PC-9 (cell line): ENCODE measurements at regions not wholly inside any gene's neighbourhood (a gene's known extent, or its start where the extent isn't known, plus 50 kb on each side); places are given as distances from the start of the nearest gene placed in this dataset.
"Not testable (repeated sequence)": the region's sequence is repeated elsewhere in the genome, so short reads cannot be mapped to it uniquely, and the experiment has no call there.

Experiments
- BruUV-seq: library from RNA; stranded (reverse); fragments of 400-500 nt; replicated peaks from 2 replicates; lab custom pipeline; 2021; lab: Mats Ljungman, UMichigan
- CTCF ChIA-PET: fragments of 300-600 bp; sonication (Branson Sonifier 250); formaldehyde crosslinking; loops from one replicate; lab custom pipeline; 2022; ENCODE audit warnings: antibody characterized with exemption; lab: Charles Lee
- POLR2A ChIA-PET: fragments of 300-600 bp; sonication (Branson Sonifier 250); formaldehyde crosslinking; loops from one replicate; lab custom pipeline; 2022; ENCODE audit warnings: antibody characterized with exemption; ENCODE audit not compliant: unreplicated experiment; lab: Charles Lee
- DNase-seq, 2 experiments: peaks; one replicate each; pipeline versions ENCODE4 v3.0.0 to v3.0.0-alpha.2; 2015 to 2022; ENCODE audit warnings: mixed read lengths in 1 of 2
- H2AFZ ChIP-seq: fragments of 200-600 bp; sonication (generic); 2 replicates; pipeline ENCODE4 v1.8.1; 2017; ENCODE audit warnings: antibody characterized with exemption
- H3F3A ChIP-seq: fragments of 200-600 bp; sonication (generic); 2 replicates; pipeline ENCODE4 v1.8.1; 2017; ENCODE audit warnings: antibody characterized with exemption, mild to moderate bottlenecking, low read depth; ENCODE audit not compliant: insufficient read depth
- H3K27ac ChIP-seq: fragments of 200-600 bp; sonication (generic); 2 replicates; pipeline ENCODE4 v1.6.1; 2016; ENCODE audit warnings: mixed run types
- H3K27me3 ChIP-seq: fragments of 200-600 bp; sonication (generic); 2 replicates; pipeline ENCODE4 v1.6.1; 2016; ENCODE audit warnings: low read depth, mixed run types; ENCODE audit not compliant: insufficient read depth
- H3K36me3 ChIP-seq: fragments of 200-600 bp; sonication (generic); 2 replicates; pipeline ENCODE4 v1.6.1; 2016; ENCODE audit warnings: low read depth, mixed run types
- H3K4me1 ChIP-seq: fragments of 200-600 bp; sonication (generic); replicated peaks from 2 replicates; pipeline ENCODE4 v1.6.1; 2016; ENCODE audit warnings: mixed run types; ENCODE audit not compliant: insufficient read depth
- H3K4me2 ChIP-seq: fragments of 200-600 bp; sonication (generic); 2 replicates; pipeline ENCODE4 v1.6.1; 2017; ENCODE audit warnings: mixed run types
- H3K4me3 ChIP-seq: fragments of 200-600 bp; sonication (generic); 2 replicates; pipeline ENCODE4 v1.6.1; 2016; ENCODE audit warnings: mixed run types
- H3K79me2 ChIP-seq: fragments of 200-600 bp; sonication (generic); 2 replicates; pipeline ENCODE4 v1.6.1; 2017; ENCODE audit warnings: low read depth, mixed run types
- H3K9me2 ChIP-seq: fragments of 200-600 bp; sonication (generic); 2 replicates; pipeline ENCODE4 v1.8.1; 2017; ENCODE audit warnings: mild to moderate bottlenecking; ENCODE audit not compliant: insufficient read depth
- H3K9me3 ChIP-seq: fragments of 200-600 bp; sonication (generic); 2 replicates; pipeline ENCODE4 v1.8.1; 2016; ENCODE audit warnings: low read depth; ENCODE audit not compliant: insufficient read depth
- H4K20me1 ChIP-seq: fragments of 200-600 bp; sonication (generic); 2 replicates; pipeline ENCODE4 v1.8.1; 2017; ENCODE audit not compliant: insufficient read depth
- CTCF ChIP-seq: fragments of 200-600 bp; sonication (generic); conservative IDR thresholded peaks from 2 replicates; pipeline ENCODE4 v1.6.1; 2017; ENCODE audit warnings: mixed run types, antibody characterized with exemption, mild to moderate bottlenecking, moderate library complexity
- EZH2 ChIP-seq: fragments of 200-600 bp; sonication (generic); IDR thresholded peaks from 2 replicates; pipeline ENCODE4 v1.8.0; 2017; ENCODE audit warnings: antibody characterized with exemption, low read depth
- intact Hi-C: fragments of 100-400 bp; cut with micrococcal nuclease; formaldehyde crosslinking; loops from one replicate; pipeline ENCODE4 v1.10.0; 2022; ENCODE audit not compliant: unreplicated experiment

GRCh38 chr21:16215663-16216183 lies 485.9 kb downstream of the USP25 start:
- H3K27me3 ChIP-seq = no peaks in the 10 kb centered on the region
- ChIA-PET CTCF (no interaction called here), POLR2A (no interaction called here)
- no peaks in the 10 kb centered on the region for H3K4me1 ChIP-seq
- H4K20me1 ChIP-seq = no peaks in the 10 kb centered on the region
- no peak overlapping the region for H3K4me2 ChIP-seq
- BruUV-seq = no TSS peak
- no peak overlapping the region for H2AFZ ChIP-seq
- TF ChIP-seq CTCF = no peak
- TF ChIP-seq EZH2 = no peak
- no peak overlapping the region for H3K4me3 ChIP-seq
- no peak for DNase-seq
- H3K79me2 ChIP-seq = no peaks in the 10 kb centered on the region
- H3F3A ChIP-seq = no peaks in the 10 kb centered on the region
- no peaks in the 10 kb centered on the region for H3K9me3 ChIP-seq
- H3K9me2 ChIP-seq = no peaks in the 10 kb centered on the region; the same call in 1 of the 2 replicates
- intact Hi-C loops = no loop called here
- H3K36me3 ChIP-seq = no peaks in the 10 kb centered on the region
- no peak overlapping the region for H3K27ac ChIP-seq

- Histone ChIP-seq H3K36me3 (no peaks in the 10 kb centered on the region), H3K27me3 (no peaks in the 10 kb centered on the region), H3F3A (no peaks in the 10 kb centered on the region), H4K20me1 (no peaks in the 10 kb centered on the region), H3K9me3 (no peaks in the 10 kb centered on the region), H3K4me1 (no peaks in the 10 kb centered on the region), H3K79me2 (no peaks in the 10 kb centered on the region), H3K27ac (no peak overlapping the region), H3K9me2 (no peaks in the 10 kb centered on the region; the same call in 1 of the 2 replicates), H3K4me3 (no peak overlapping the region), H2AFZ (no peak overlapping the region), H3K4me2 (no peak overlapping the region)
- ChIA-PET POLR2A (interaction anchor here (0.6 kb wide), 1 partner anchor 375 kb away, joined by 3 read pairs; no protein-coding TSS in a partner anchor), CTCF (no interaction called here)
- BruUV-seq = no TSS peak
- TF ChIP-seq EZH2 = no peak
- no peak for DNase-seq
- intact Hi-C loops = no loop called here
Measured at GRCh38 chr21:16216288-16216962, 486.6 kb downstream of the USP25 start.

- Histone ChIP-seq H3K36me3 (no peaks in the 10 kb centered on the region), H3K4me3 (no peak overlapping the region), H3F3A (no peaks in the 10 kb centered on the region), H3K79me2 (no peaks in the 10 kb centered on the region), H4K20me1 (no peaks in the 10 kb centered on the region), H3K9me3 (no peaks in the 10 kb centered on the region), H3K27me3 (no peaks in the 10 kb centered on the region), H3K4me1 (no peaks in the 10 kb centered on the region), H2AFZ (no peak overlapping the region), H3K9me2 (no peaks in the 10 kb centered on the region; the same call in 1 of the 2 replicates), H3K27ac (no peak overlapping the region), H3K4me2 (no peak overlapping the region)
- no peak for DNase-seq
- CTCF ChIA-PET = no interaction called here
- TF ChIP-seq EZH2 (no peak), CTCF (no peak)
- BruUV-seq = no TSS peak
- intact Hi-C loops = no loop called here
- POLR2A ChIA-PET = no interaction called here
Measured at GRCh38 chr21:16218682-16219343, 489.0 kb downstream of the USP25 start.

GRCh38 chr21:16224756-16225155 lies 495.0 kb downstream of the USP25 start:
- H3K4me2 ChIP-seq, H3K27me3 ChIP-seq, H3K9me3 ChIP-seq, CTCF ChIA-PET, H3K36me3 ChIP-seq, H3K27ac ChIP-seq, H3K4me3 ChIP-seq, H2AFZ ChIP-seq, H4K20me1 ChIP-seq, BruUV-seq, H3K79me2 ChIP-seq, intact Hi-C loops, H3F3A ChIP-seq, POLR2A ChIA-PET, H3K9me2 ChIP-seq, H3K4me1 ChIP-seq: not testable (repeated sequence)
- DNase-seq = peak in 1 of 2 experiments; percentile 4
